Panc1 (cell line): ENCODE measurements at regions not wholly inside any gene's neighbourhood (a gene's known extent, or its start where the extent isn't known, plus 50 kb on each side); places are given as distances from the start of the nearest gene placed in this dataset.

ENCODE experiments used
- ATAC-seq: fragments of 200-7000 bp; cut with Tn5 transposase; 2 replicates; pipeline ENCODE4 v1.9.1; 2020; ENCODE audit warnings: mild to moderate bottlenecking, moderate library complexity
- BruUV-seq: library from RNA; stranded (reverse); fragments of 400-500 nt; replicated peaks from 2 replicates; lab custom pipeline; 2021; lab: Mats Ljungman, UMichigan
- CTCF ChIA-PET: fragments of 300-600 bp; sonication (Branson Sonifier 250); formaldehyde crosslinking; loops from one replicate; lab custom pipeline; 2022; ENCODE audit warnings: antibody characterized with exemption; lab: Charles Lee
- POLR2A ChIA-PET: fragments of 300-600 bp; sonication (Branson Sonifier 250); formaldehyde crosslinking; loops from one replicate; lab custom pipeline; 2022; ENCODE audit warnings: antibody characterized with exemption; lab: Charles Lee
- DNase-seq: peaks from one replicate; pipeline ENCODE4 v3.0.0-alpha.2; 2010; ENCODE audit warnings: low read depth, low spot score
- H3K27ac ChIP-seq: 2 replicates; pipeline ENCODE4 v1.5.1; 2011; ENCODE audit warnings: mild to moderate bottlenecking, low read length, inconsistent platforms
- H3K27me3 ChIP-seq: fragments of 200-500 bp; sonication (Bioruptor generic); 2 replicates; pipeline ENCODE4 v1.6.0; 2014; ENCODE audit warnings: low read length, inconsistent platforms; ENCODE audit not compliant: control insufficient read depth, insufficient read depth
- H3K36me3 ChIP-seq: fragments of 200-500 bp; sonication (Bioruptor generic); 2 replicates; pipeline ENCODE4 v1.5.1; 2014; ENCODE audit warnings: inconsistent platforms, mild to moderate bottlenecking, low read length, moderate library complexity; ENCODE audit not compliant: control insufficient read depth, insufficient read depth
- H3K4me1 ChIP-seq: 2 replicates; pipeline ENCODE4 v1.5.1; 2011; ENCODE audit warnings: inconsistent platforms, mild to moderate bottlenecking, low read length, moderate library complexity; ENCODE audit not compliant: control insufficient read depth, insufficient read depth
- H3K4me3 ChIP-seq, 2 experiments: 2 replicates each; pipeline ENCODE4 v1.5.1; 2011 to 2012; ENCODE audit warnings: low read depth in 2 of 2, low read length in 2 of 2, mild to moderate bottlenecking in 2 of 2, inconsistent platforms in 1 of 2, moderate library complexity in 1 of 2
- H3K9me3 ChIP-seq: fragments of 200-500 bp; sonication (Bioruptor generic); 2 replicates; pipeline ENCODE4 v1.5.1; 2014; ENCODE audit warnings: low read depth, mild to moderate bottlenecking, inconsistent platforms, low read length, moderate library complexity; ENCODE audit not compliant: control insufficient read depth, insufficient read depth
- POLR2AphosphoS5 ChIP-seq: IDR thresholded peaks from 2 replicates; pipeline ENCODE4 v1.6.1; 2012; ENCODE audit warnings: mild to moderate bottlenecking, low read depth, low read length, moderate library complexity
- SIN3A ChIP-seq: IDR thresholded peaks from 2 replicates; pipeline ENCODE4 v1.6.1; 2012; ENCODE audit warnings: low read depth, mild to moderate bottlenecking, low read length, moderate library complexity, borderline replicate concordance; ENCODE audit not compliant: insufficient read depth
- TCF7L2 ChIP-seq: IDR thresholded peaks from 2 replicates; pipeline ENCODE4 v1.6.1; 2011; ENCODE audit warnings: mild to moderate bottlenecking, low read depth, low read length, inconsistent platforms
- in situ Hi-C: cut with HindIII; loops from 2 replicates; pipeline ENCODE4 v1.10.0; 2016; ENCODE audit warnings: low sequenced_read_pairs, low pct_unique_long_range_greater_than_20kb
- intact Hi-C: fragments of 100-400 bp; cut with micrococcal nuclease; formaldehyde crosslinking; loops from one replicate; pipeline ENCODE4 v1.10.0; 2022; ENCODE audit not compliant: unreplicated experiment
- TF ChIP-seq, protein P1 (sequence below): fragments of 450-650 bp; IDR thresholded peaks from 2 replicates; pipeline ENCODE4 v1.5.1; 2017; ENCODE audit warnings: mild to moderate bottlenecking
- TF ChIP-seq, protein P2 (sequence below), 2 experiments: IDR thresholded peaks; 2 replicates each; pipeline ENCODE4 v1.6.1; 2011 to 2012; ENCODE audit warnings: low read depth in 2 of 2, control low read depth in 1 of 2, low read length in 1 of 2, mild to moderate bottlenecking in 1 of 2, moderate library complexity in 1 of 2; ENCODE audit not compliant: insufficient read depth in 1 of 2

- no peaks in the 10 kb centered on the region for H3K36me3 ChIP-seq
- no peak for DNase-seq
- no peaks in the 10 kb centered on the region for H3K4me1 ChIP-seq
Observed at GRCh38 chr2:64342195-64343099, 111.5 kb upstream of the LGALSL start.

DNA sequence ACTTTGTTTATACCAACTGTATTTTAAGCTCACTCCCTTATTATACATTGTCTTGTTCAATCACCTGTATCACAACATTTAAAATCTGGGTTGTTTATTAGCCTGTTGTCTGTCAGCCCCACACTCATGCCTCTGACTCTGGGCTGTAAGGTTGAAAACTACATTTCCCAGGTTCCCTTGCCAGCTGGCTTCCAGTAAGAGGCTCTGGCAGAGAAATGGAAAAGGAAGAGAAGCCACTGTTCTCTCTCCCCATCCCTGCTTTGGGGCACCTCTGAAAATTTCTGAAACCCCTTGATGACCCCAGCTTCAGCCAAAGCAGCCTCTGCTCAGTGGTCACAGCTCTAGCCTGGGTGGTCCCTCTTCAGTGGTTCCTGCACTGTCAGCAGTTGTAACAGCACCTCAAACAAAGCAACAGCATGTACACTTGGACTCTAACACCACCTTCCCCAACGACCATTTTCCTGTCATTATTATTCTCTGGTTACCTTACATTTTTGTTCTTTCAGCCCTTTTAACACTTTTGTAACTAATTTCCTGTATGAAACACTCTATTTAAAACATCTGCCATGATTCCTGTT, 108.9 kb upstream of the LGALSL start:
- intact Hi-C loops, result no loop called here
- no peaks in the 10 kb centered on the region for H3K36me3 ChIP-seq
- no peak for DNase-seq
- peaks cover 3% of the 10 kb centered on the region; the same call in 1 of the 2 replicates for H3K27me3 ChIP-seq
- no peak for ATAC-seq
- ChIA-PET CTCF (interaction anchor here (0.6 kb wide), 1 partner anchor 32 kb away, joined by 4 read pairs; no protein-coding TSS in a partner anchor), POLR2A (interaction anchor here (0.6 kb wide), 1 partner anchor 52 kb away, joined by 4 read pairs; no protein-coding TSS in a partner anchor)
- H3K4me1 ChIP-seq, result no peaks in the 10 kb centered on the region
- in situ Hi-C loops, result no loop called here
- H3K27ac ChIP-seq, result no peak overlapping the region
- no peaks in the 10 kb centered on the region for H3K9me3 ChIP-seq
- TF ChIP-seq POLR2AphosphoS5 (no peak), SIN3A (no peak), TCF7L2 (no peak)
- TF ChIP-seq, protein P1, sequence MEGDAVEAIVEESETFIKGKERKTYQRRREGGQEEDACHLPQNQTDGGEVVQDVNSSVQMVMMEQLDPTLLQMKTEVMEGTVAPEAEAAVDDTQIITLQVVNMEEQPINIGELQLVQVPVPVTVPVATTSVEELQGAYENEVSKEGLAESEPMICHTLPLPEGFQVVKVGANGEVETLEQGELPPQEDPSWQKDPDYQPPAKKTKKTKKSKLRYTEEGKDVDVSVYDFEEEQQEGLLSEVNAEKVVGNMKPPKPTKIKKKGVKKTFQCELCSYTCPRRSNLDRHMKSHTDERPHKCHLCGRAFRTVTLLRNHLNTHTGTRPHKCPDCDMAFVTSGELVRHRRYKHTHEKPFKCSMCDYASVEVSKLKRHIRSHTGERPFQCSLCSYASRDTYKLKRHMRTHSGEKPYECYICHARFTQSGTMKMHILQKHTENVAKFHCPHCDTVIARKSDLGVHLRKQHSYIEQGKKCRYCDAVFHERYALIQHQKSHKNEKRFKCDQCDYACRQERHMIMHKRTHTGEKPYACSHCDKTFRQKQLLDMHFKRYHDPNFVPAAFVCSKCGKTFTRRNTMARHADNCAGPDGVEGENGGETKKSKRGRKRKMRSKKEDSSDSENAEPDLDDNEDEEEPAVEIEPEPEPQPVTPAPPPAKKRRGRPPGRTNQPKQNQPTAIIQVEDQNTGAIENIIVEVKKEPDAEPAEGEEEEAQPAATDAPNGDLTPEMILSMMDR, result no peak
- TF ChIP-seq, protein P2, sequence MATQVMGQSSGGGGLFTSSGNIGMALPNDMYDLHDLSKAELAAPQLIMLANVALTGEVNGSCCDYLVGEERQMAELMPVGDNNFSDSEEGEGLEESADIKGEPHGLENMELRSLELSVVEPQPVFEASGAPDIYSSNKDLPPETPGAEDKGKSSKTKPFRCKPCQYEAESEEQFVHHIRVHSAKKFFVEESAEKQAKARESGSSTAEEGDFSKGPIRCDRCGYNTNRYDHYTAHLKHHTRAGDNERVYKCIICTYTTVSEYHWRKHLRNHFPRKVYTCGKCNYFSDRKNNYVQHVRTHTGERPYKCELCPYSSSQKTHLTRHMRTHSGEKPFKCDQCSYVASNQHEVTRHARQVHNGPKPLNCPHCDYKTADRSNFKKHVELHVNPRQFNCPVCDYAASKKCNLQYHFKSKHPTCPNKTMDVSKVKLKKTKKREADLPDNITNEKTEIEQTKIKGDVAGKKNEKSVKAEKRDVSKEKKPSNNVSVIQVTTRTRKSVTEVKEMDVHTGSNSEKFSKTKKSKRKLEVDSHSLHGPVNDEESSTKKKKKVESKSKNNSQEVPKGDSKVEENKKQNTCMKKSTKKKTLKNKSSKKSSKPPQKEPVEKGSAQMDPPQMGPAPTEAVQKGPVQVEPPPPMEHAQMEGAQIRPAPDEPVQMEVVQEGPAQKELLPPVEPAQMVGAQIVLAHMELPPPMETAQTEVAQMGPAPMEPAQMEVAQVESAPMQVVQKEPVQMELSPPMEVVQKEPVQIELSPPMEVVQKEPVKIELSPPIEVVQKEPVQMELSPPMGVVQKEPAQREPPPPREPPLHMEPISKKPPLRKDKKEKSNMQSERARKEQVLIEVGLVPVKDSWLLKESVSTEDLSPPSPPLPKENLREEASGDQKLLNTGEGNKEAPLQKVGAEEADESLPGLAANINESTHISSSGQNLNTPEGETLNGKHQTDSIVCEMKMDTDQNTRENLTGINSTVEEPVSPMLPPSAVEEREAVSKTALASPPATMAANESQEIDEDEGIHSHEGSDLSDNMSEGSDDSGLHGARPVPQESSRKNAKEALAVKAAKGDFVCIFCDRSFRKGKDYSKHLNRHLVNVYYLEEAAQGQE (IDR thresholded peaks at IDR 0.05; ENCODE audit: insufficient read depth in 1 of 2, low read depth in 2 of 2, low read length in 1 of 2), result no peak
- H3K4me3 ChIP-seq, result no peak overlapping the region
- no TSS peak for BruUV-seq

More at GRCh38 chr2:64342195-64343099, 111.5 kb upstream of the LGALSL start:
- POLR2A ChIA-PET, result no interaction called here
- in situ Hi-C loops, result no loop called here
- CTCF ChIA-PET, result no interaction called here
- no peaks in the 10 kb centered on the region for H3K9me3 ChIP-seq
- peaks cover 5% of the 10 kb centered on the region; the same call in 1 of the 2 replicates for H3K27me3 ChIP-seq
- no TSS peak for BruUV-seq
- no peak for TF ChIP-seq SIN3A
- no peak for TF ChIP-seq POLR2AphosphoS5
- TF ChIP-seq, protein P1, result no peak
- TF ChIP-seq TCF7L2, result no peak
- TF ChIP-seq, protein P2 (IDR thresholded peaks at IDR 0.05; ENCODE audit: insufficient read depth in 1 of 2, low read depth in 2 of 2, low read length in 1 of 2), result no peak
- ATAC-seq, result no peak
- H3K27ac ChIP-seq, result no peak overlapping the region
- intact Hi-C loops, result no loop called here
- H3K4me3 ChIP-seq, result no peak overlapping the region
